ENCODE measurements at regions not wholly inside any gene's neighbourhood (a gene's known extent, or its start where the extent isn't known, plus 50 kb on each side); places are given as distances from the start of the nearest gene placed in this dataset.

DNA sequence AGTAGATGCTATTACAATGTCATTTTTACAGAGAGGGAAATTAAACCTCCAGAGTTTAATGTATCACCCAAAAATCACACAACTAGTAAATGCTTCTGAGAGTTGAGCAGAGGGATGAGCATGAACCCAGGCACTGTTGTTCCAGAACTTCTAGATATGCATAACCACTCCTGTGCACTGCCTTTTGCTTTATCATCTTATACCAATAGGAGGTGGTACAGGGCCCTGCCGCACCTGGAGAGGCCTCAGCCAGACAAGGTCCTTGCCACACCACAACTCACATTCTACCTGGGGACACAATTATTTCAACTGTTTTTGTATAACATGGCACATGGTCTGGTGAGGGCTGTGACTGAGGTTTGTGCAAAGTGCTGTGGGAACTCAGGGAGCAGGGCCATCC lies 78.5 kb upstream of the NTRK3 start:
- H3K4me1 ChIP-seq = no peaks in the 10 kb centered on the region
- no peaks in the 10 kb centered on the region for H3K9me3 ChIP-seq
- 86 to 87% methylated on average over 1 of the region's 1 CpG for WGBS, 2 donors
- DNase-seq = no peak
- no peak overlapping the region for H3K27ac ChIP-seq
- H3K27me3 ChIP-seq = no peaks in the 10 kb centered on the region
- intact Hi-C loops (cut with DNase I) = no loop called here
- H3K36me3 ChIP-seq = no peaks in the 10 kb centered on the region
- no peak overlapping the region for H3K4me3 ChIP-seq
- no peak for TF ChIP-seq POLR2A (IDR thresholded peaks at IDR 0.05)
- TF ChIP-seq POLR2AphosphoS5 (IDR thresholded peaks at IDR 0.05) = no peak
- TF ChIP-seq EP300 (IDR thresholded peaks at IDR 0.05) = no peak
- TF ChIP-seq, protein P1, sequence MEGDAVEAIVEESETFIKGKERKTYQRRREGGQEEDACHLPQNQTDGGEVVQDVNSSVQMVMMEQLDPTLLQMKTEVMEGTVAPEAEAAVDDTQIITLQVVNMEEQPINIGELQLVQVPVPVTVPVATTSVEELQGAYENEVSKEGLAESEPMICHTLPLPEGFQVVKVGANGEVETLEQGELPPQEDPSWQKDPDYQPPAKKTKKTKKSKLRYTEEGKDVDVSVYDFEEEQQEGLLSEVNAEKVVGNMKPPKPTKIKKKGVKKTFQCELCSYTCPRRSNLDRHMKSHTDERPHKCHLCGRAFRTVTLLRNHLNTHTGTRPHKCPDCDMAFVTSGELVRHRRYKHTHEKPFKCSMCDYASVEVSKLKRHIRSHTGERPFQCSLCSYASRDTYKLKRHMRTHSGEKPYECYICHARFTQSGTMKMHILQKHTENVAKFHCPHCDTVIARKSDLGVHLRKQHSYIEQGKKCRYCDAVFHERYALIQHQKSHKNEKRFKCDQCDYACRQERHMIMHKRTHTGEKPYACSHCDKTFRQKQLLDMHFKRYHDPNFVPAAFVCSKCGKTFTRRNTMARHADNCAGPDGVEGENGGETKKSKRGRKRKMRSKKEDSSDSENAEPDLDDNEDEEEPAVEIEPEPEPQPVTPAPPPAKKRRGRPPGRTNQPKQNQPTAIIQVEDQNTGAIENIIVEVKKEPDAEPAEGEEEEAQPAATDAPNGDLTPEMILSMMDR (IDR thresholded peaks at IDR 0.05) = no peak

DNA sequence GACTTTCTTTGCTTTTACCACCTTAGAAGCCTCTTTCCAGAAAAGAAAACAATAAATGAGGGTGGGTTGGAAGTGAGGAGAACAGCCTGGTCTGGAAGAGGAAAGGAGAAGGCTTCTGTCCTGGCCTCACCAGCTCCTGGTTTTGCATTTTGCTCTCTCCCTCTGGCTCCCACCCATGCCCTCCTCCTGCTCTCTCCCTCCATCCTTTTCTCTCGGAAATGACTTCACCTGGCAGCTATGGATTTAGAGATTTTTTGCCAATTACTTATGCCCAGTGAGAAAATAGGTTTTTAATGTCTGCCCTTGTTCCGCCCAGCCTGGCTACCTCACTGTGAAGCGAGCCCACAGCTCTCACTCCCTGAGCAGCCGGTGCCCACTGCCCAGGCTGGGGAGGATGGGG lies 77.9 kb upstream of the NTRK3 start:
- intact Hi-C loops (cut with DNase I) = no loop called here
- Histone ChIP-seq H3K27me3 (no peaks in the 10 kb centered on the region), H3K4me1 (no peaks in the 10 kb centered on the region), H3K4me3 (no peak overlapping the region), H3K9me3 (no peaks in the 10 kb centered on the region), H3K27ac (no peak overlapping the region), H3K36me3 (no peaks in the 10 kb centered on the region)
- 57 to 72% methylated on average over 4 of the region's 4 CpGs for WGBS, 2 donors
- no peak for DNase-seq
- TF ChIP-seq, protein P1 (IDR thresholded peaks at IDR 0.05) = no peak
- TF ChIP-seq EP300 (IDR thresholded peaks at IDR 0.05) (no peak), POLR2AphosphoS5 (IDR thresholded peaks at IDR 0.05) (no peak), POLR2A (IDR thresholded peaks at IDR 0.05) (no peak)

DNA sequence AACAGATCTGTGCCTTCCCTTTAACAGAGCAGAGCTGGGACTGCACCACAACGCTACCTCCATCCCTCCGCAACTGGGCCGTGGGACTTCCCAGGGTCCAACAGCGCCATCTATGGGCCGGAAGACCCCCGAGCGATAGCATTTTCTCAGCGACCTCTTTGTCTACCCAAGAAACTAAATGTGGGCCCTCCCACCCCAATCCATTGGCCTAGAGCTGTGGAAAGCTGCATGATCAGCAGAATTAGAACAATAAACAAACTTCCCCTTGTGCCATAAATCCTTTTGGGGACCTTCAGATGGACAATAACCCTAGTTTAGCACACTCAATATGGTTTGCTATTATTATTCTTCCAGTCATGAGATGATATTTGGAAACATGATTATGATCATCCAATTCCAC lies 74.8 kb upstream of the NTRK3 start:
- intact Hi-C loops (cut with DNase I) = no loop called here
- no peak overlapping the region for H3K27ac ChIP-seq
- 13 to 21% methylated on average over 8 of the region's 8 CpGs for WGBS, 2 donors
- no peaks in the 10 kb centered on the region for H3K4me1 ChIP-seq
- no peak for DNase-seq
- H3K27me3 ChIP-seq = no peaks in the 10 kb centered on the region
- no peaks in the 10 kb centered on the region for H3K9me3 ChIP-seq
- no peak overlapping the region for H3K4me3 ChIP-seq
- TF ChIP-seq POLR2AphosphoS5 (IDR thresholded peaks at IDR 0.05) = no peak
- TF ChIP-seq, protein P1 (IDR thresholded peaks at IDR 0.05) = no peak
- TF ChIP-seq EP300 (IDR thresholded peaks at IDR 0.05) = no peak
- no peak for TF ChIP-seq POLR2A (IDR thresholded peaks at IDR 0.05)
- H3K36me3 ChIP-seq = no peaks in the 10 kb centered on the region

DNA sequence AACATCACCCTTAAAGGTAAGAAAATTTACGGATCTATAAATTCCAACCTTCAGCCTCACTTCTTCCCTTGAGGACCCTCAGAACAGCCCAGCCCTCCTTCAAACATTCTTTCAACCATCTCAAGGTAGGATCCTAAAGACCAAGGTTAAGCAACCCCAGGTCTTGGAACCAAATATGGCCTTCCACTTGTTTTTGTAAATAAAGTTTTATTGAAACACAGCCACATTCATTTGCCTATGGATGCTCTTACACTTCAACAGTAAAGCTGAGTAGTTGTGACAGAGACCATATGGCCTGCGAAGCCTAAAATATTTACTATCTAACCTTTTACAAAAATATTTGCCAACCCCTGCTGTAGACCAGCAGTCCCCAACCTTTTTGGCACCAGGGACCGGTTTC lies 70.4 kb upstream of the NTRK3 start:
- 85 to 90% methylated on average over 3 of the region's 3 CpGs for WGBS, 2 donors
- TF ChIP-seq, protein P1 (IDR thresholded peaks at IDR 0.05) = no peak
- no peak for TF ChIP-seq POLR2AphosphoS5 (IDR thresholded peaks at IDR 0.05)
- no peak for TF ChIP-seq POLR2A (IDR thresholded peaks at IDR 0.05)
- no peak for TF ChIP-seq EP300 (IDR thresholded peaks at IDR 0.05)

DNA sequence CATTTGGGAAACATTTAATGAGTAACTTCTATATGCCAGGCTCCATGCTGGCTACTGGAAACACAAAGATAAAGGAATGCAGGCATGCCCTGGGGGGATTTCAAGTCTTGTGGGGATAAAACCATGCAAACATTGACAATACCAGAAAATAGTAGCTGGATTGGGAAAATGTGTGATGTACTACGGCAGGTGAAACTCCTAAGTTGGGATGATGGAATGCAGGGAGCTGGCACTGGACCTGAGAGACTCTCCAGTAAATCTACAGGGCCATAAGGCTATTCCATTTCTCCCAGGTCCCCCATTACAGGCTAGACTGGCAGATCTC lies 68.2 kb upstream of the NTRK3 start:
- Histone ChIP-seq H3K4me3 (no peak overlapping the region), H3K27ac (no peak overlapping the region), H3K4me1 (no peaks in the 10 kb centered on the region), H3K36me3 (no peaks in the 10 kb centered on the region), H3K27me3 (peaks cover 0 to 9% (median 0%) of the 10 kb centered on the region in 3 donors), H3K9me3 (no peaks in the 10 kb centered on the region)
- TF ChIP-seq EP300 (IDR thresholded peaks at IDR 0.05) (no peak), POLR2A (IDR thresholded peaks at IDR 0.05) (no peak), POLR2AphosphoS5 (IDR thresholded peaks at IDR 0.05) (no peak)
- TF ChIP-seq, protein P1 (IDR thresholded peaks at IDR 0.05) = no peak
- DNase-seq = no peak
- intact Hi-C loops (cut with DNase I) = no loop called here
- WGBS, 2 donors = 80 to 95% methylated on average over 1 of the region's 1 CpG

More for the DNA sequence above, 70.4 kb upstream of the NTRK3 start:
- Histone ChIP-seq H3K9me3 (no peaks in the 10 kb centered on the region), H3K4me3 (no peak overlapping the region), H3K4me1 (no peaks in the 10 kb centered on the region), H3K27ac (no peak overlapping the region), H3K27me3 (peaks cover 0 to under 1% (median 0%) of the 10 kb centered on the region in 3 donors), H3K36me3 (no peaks in the 10 kb centered on the region)
- no peak for DNase-seq
- intact Hi-C loops (cut with DNase I) = no loop called here
